M059J (cell line): ENCODE measurements at regions not wholly inside any gene's neighbourhood (a gene's known extent, or its start where the extent isn't known, plus 50 kb on each side); places are given as distances from the start of the nearest gene placed in this dataset.

Experiments
- DNase-seq: peaks from one replicate; pipeline ENCODE4 v3.0.0-alpha.2; 2012; ENCODE audit warnings: low read depth

DNA sequence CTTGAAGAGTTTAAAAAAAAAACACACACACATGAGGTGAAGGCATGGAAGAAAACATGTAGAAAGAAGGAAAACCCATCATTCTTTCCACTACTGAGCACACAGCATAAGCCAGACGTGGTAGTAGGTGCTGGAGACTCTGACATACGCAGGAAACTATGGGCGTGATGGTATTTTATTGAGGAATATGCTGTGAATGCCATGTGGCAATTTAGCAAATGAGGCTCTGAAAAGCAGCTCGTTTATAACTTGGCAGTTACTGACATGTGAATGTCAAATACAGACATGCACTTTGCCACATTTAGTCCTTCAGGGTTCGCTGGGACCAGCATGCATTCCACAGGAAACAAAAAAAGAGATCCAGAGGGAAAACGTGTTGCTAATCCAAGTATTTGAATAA lies 74.3 kb upstream of the IFNAR2 start:
- DNase-seq, result no peak

DNA sequence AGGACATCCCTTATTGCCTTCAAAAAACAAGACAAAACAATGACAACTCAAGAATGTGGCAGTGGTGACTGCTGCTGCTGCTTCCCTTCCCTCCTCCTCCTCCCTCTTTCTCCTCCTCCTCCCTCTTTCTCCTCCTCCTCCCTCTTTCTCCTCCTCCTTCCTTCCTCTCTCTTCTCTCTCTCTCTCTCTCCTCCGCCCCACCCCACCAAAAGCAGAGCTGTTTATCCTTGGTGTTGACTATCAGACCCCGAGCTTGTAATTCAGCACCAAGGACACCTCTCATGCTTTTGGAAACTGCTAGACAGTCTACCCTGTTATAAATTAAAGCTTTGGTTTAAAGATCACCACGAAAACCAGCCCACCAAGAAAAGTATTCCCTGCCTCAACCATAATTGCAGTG lies 72.4 kb upstream of the IFNAR2 start:
- DNase-seq, result no peak

DNA sequence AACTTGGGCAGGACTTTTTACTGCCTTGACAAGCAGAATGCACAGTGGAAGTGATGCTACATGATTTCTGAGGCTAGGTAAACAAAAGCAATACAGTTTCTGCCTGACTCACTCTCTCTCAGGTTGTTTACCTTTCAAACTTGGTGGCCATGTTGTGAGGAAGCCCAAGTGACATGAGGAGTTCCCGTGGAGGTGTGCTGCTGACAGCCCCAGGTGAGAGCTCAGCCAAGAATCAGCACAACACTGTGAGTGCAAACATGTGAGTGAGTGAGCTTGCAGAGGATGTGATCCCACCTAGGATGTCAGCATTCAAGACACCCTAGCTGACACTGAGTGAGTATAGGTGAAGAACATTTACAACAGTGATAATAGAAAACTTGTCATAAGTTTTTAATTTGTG lies 71.1 kb upstream of the IFNAR2 start:
- DNase-seq, result no peak

DNA sequence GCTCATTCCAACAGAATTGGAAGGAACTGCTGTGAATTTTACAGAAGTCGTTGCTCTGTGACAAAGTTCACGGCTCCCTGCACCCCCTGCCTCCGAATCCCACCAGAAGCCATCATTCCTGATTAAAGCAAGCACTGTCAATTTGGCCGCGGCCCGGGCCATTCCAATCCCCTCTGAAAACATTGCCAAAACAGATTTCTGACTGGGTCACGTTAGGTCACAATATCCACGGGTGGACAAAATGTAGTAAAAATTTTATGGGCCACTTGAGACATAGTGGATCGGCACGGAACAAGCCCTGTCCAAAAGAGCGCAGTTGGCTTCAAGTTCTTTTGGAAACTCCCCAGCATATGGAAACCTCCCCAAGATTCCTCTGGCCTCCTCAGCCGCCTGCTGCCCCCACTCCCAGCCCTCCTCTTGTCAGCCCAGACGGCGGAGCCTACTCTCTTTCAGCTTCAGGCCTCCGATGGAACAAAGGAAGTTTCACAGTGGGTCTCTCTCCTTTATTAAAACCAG lies 67.2 kb upstream of the IFNAR2 start:
- no peak for DNase-seq

DNA sequence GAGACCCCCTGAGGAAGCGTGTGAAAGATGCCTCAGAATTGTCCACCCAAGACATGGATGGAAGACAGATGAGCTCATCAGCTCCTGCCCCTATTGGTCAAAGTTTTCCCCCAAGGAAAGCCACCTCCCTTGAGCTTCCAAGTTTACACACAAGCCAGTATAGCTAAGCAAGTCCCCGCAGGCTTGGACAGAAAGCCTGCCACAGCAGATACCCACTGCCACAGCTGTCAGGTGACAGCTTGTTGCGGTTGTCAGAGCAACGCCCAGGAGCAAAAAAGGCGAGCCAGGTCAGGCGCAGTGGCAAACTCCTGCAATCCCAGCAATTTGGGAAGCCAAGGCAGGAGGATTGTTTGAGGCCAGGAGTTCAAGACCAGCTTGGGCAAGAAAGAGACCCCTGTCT lies 60.9 kb upstream of the IFNAR2 start:
- DNase-seq, result no peak

DNA sequence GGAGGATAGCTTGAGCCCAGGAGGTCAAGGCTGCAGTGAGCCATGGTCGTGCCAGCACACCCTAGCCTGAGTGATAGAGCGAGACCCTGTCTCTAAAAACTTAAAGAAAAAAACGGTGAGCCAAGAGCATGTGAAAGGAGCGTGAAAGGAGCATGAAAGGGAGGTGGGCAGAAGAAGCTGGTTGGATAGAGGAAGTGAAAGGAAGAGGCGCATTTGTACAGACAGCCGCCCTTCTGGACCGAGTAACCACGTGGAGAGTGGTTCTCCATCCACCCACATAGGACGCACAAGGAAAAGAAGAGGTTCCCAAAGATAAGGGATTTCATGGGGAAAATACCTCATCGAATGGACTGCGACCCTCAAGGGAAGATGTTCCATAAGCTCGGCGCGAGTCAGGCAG lies 60.4 kb upstream of the IFNAR2 start:
- DNase-seq, result no peak

DNA sequence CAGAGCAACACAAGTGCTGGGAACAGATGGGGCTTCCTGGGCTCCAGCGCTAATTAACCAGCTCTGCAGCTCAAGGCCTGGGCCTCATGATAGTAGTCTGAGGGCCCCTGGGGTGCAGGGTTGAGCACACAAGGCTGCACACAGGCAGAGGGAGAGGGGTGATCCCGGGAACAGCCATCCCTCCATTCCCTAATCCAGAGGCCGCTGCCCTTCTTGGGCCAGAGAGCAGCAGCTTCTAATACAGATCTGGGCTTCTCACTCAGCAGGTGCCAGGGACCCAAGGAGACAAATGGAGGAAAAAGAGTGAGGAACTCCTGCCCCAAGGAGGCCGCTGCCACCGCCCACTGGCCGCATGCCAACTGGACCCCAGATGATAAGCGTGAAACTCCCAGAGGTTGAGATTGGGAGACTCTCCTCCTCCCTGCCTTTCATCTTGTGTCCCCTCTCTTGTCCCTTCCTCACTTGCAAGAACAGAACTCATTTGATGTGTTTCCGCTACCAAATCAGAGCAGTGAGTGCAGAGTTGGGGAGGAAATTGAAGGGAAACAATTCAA lies 58.0 kb upstream of the IFNAR2 start:
- DNase-seq, result no peak

DNA sequence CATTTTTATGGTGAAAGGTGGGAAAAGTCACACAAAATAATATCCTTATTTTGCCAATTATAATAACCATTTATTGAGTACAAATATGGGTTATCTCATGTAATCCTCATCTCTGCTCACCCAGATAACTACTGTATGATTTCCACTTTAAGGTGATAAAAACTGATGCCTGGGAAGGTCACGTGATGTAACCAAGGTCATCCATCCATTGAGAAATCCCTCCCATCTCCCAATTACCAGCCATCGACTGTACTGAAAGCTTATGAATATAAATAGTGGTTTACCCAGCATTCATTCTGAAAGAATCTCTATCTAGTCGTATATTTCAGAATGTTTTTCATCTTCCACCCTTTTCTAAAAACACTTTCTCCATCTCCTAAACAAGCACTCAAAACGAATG lies 55.0 kb upstream of the IFNAR2 start:
- DNase-seq, result no peak
